ENCODE measurements at regions not wholly inside any gene's neighbourhood (a gene's known extent, or its start where the extent isn't known, plus 50 kb on each side); places are given as distances from the start of the nearest gene placed in this dataset.

DNA sequence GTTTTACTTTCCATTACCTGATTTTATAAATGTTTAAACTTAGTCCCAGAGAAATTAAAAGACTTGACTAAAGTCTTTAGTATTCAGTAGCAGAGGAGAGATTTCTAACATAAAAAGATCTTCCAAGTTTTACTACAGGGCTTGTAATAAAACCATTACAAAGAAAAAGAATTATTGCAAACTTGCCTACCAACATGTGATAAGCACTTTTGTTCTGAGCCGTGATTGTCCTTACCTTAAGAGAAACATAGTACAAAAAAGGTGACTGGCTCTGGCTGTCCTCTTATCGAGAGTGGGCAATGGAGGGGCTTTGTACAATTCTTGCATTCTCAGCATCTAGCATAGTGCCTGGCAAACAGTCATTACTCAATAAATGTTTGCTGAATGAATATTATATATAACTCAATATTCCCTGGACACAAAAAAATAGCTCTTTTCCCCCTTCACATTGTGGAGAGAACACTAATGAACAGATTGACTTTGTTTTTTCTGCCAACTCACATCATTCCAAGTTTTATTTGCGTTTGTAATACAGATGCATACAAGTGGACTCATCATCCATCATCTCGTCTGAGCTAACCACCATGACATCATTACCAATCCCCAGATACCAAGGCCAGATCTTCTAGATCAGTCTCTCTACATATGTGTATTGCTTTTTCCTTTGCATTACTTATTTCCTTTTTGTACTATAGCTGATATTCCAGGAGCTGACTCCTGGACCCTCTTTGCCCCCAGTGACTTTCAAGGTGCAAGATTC is 192.8 kb upstream of the EEA1 start:
- no peak for TF ChIP-seq POLR2A (IDR thresholded peaks at IDR 0.05)
- TF ChIP-seq, protein P1, sequence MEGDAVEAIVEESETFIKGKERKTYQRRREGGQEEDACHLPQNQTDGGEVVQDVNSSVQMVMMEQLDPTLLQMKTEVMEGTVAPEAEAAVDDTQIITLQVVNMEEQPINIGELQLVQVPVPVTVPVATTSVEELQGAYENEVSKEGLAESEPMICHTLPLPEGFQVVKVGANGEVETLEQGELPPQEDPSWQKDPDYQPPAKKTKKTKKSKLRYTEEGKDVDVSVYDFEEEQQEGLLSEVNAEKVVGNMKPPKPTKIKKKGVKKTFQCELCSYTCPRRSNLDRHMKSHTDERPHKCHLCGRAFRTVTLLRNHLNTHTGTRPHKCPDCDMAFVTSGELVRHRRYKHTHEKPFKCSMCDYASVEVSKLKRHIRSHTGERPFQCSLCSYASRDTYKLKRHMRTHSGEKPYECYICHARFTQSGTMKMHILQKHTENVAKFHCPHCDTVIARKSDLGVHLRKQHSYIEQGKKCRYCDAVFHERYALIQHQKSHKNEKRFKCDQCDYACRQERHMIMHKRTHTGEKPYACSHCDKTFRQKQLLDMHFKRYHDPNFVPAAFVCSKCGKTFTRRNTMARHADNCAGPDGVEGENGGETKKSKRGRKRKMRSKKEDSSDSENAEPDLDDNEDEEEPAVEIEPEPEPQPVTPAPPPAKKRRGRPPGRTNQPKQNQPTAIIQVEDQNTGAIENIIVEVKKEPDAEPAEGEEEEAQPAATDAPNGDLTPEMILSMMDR (IDR thresholded peaks at IDR 0.05): no peak

Data from Peyer's patch (tissue), 4 donors.